PFSK-1 (cell line): ENCODE measurements at regions not wholly inside any gene's neighbourhood (a gene's known extent, or its start where the extent isn't known, plus 50 kb on each side); places are given as distances from the start of the nearest gene placed in this dataset.

ENCODE experiments used
- FOXP2 ChIP-seq: optimal IDR thresholded peaks from 2 replicates; pipeline ENCODE3; 2011; ENCODE audit warnings: borderline replicate concordance, control low read depth, inconsistent platforms; ENCODE audit not compliant: insufficient read depth; ENCODE audit errors: extremely low read length, extremely low read depth
- POLR2AphosphoS5 ChIP-seq: IDR thresholded peaks from 2 replicates; pipeline ENCODE4 v1.6.1; 2012; ENCODE audit warnings: low read depth, mild to moderate bottlenecking, control low read depth, low read length, moderate library complexity
- REST ChIP-seq, 2 experiments: IDR thresholded peaks; 2 replicates each; pipeline versions ENCODE4 v1.6.1 to v1.8.0; 2011 to 2012; ENCODE audit warnings: low read depth in 2 of 2, low read length in 2 of 2, control low read depth in 1 of 2, inconsistent platforms in 1 of 2, mild to moderate bottlenecking in 1 of 2, moderate library complexity in 1 of 2; ENCODE audit not compliant: insufficient read depth in 1 of 2
- SIN3A ChIP-seq: IDR thresholded peaks from 2 replicates; pipeline ENCODE4 v1.6.1; 2012; ENCODE audit warnings: mild to moderate bottlenecking, low read length, moderate library complexity, borderline replicate concordance; ENCODE audit not compliant: insufficient read depth
- TAF1 ChIP-seq: IDR thresholded peaks from 2 replicates; pipeline ENCODE4 v1.6.1; 2012; ENCODE audit warnings: low read length, control low read depth, borderline replicate concordance; ENCODE audit not compliant: insufficient read depth

DNA sequence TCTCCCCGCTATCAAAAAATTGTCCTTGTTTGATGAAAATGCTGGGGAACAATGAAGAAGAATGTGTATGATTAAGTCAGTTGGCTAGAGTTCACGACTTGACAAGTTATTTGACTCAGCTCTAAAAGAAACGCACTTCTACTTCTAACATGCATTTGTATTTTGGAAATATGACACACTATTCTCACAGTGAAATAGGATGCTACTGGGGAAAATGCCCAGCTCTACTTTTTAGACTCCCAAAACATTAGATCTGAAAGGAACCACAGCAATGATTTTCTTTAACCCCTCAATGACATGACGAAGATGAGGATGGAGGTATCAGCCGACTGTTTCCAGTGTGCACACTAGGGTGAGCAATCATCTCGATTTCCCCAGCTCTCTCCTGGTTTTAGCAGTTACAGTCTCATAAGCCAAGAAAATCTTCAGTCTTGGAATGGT is 83.6 kb upstream of the PCSK1 start:
- TF ChIP-seq POLR2AphosphoS5: no peak
- no peak for TF ChIP-seq FOXP2
- no peak for TF ChIP-seq TAF1
- no peak for TF ChIP-seq REST (IDR thresholded peaks at IDR 0.05; ENCODE audit: insufficient read depth in 1 of 2, low read depth in 2 of 2, low read length in 2 of 2)
- TF ChIP-seq SIN3A: no peak

DNA sequence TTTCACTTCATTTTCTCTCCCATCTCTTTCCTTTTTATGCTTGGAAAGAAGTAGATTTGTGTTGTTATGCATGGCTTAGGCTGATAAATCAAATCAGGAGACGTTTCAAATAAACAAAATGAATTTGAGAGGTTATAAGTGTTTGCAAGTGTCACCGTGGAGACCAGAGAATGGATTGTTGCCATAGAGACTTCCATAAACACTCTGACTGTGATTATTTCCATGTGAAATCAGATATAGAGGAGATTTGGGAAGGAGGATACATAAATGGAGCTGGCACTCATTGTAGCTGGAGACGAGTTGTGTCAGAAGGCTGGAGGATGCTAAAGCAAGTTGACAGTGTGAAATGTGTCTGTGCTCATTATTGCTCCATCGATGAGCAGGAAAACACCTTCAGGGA is 84.2 kb upstream of the PCSK1 start:
- TF ChIP-seq TAF1: no peak
- no peak for TF ChIP-seq POLR2AphosphoS5
- no peak for TF ChIP-seq SIN3A
- no peak for TF ChIP-seq FOXP2
- no peak for TF ChIP-seq REST (IDR thresholded peaks at IDR 0.05; ENCODE audit: insufficient read depth in 1 of 2, low read depth in 2 of 2, low read length in 2 of 2)

GRCh38 chr5:96520345-96520744 is 87.3 kb upstream of the PCSK1 start:
- TF ChIP-seq POLR2AphosphoS5: no peak
- no peak for TF ChIP-seq REST (IDR thresholded peaks at IDR 0.05; ENCODE audit: insufficient read depth in 1 of 2, low read depth in 2 of 2, low read length in 2 of 2)
- TF ChIP-seq FOXP2: no peak
- TF ChIP-seq SIN3A: no peak
- no peak for TF ChIP-seq TAF1

GRCh38 chr5:96522635-96523355 is 89.7 kb upstream of the PCSK1 start:
- TF ChIP-seq POLR2AphosphoS5: no peak

DNA sequence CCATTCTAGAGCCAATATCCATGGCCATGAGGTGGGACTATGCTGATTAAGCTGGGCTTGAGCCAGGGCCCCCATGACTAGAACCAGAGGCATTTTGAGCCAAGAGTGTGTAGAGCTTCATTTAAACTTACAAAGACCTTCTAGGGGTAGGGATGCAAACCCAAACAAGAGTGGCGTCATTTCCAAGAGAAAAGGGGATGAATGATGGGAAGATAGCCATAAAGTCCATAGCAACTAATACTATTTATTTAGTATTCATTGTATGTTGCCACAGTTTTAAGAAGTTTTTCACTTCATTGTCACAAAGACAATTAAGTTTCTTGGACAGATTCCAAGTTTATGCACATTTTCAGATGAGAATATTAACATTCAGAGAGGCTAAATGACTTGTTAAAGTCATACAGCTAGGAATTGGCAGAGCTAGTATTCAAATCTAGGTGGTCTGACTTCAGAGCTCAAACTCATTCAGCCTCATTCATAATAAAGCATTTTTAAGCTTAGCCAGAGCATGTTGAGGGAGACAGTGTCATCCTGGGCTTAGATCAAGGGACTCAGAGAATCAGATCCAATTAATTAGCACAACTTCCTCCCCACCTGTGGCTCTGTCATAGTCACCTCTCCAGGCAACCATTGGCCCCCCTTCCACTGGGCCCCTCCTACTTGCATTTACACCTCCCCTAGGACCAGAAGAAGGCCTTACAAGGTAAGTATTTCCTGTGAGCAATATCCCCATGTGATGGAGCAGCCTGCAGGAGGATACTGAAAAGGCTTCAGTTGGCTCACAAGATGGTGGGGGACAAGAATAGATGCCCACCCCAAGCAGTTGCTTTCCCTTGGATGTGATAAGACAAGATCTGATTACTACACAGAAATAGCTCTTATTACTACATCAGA is 95.0 kb upstream of the PCSK1 start:
- TF ChIP-seq REST (IDR thresholded peaks at IDR 0.05; ENCODE audit: insufficient read depth in 1 of 2, low read depth in 2 of 2, low read length in 2 of 2) (no peak), FOXP2 (no peak), SIN3A (no peak), TAF1 (no peak), POLR2AphosphoS5 (no peak)
